Ectodermal cell (in vitro differentiated cells): ENCODE measurements at regions not wholly inside any gene's neighbourhood (a gene's known extent, or its start where the extent isn't known, plus 50 kb on each side); places are given as distances from the start of the nearest gene placed in this dataset.

Experiments used
- H3K27ac ChIP-seq: 2 replicates; pipeline ENCODE4 v1.7.0; 2013; ENCODE audit warnings: mild to moderate bottlenecking, low read depth, low read length; ENCODE audit not compliant: insufficient read depth, poor library complexity, severe bottlenecking
- H3K27me3 ChIP-seq: 2 replicates; pipeline ENCODE4 v1.7.0; 2013; ENCODE audit warnings: mild to moderate bottlenecking, low read length; ENCODE audit not compliant: insufficient read depth, control insufficient read depth, poor library complexity, severe bottlenecking
- H3K36me3 ChIP-seq: one replicate; pipeline ENCODE4 v1.7.0; 2013; ENCODE audit warnings: low read length; ENCODE audit not compliant: control insufficient read depth, insufficient read depth
- H3K4me1 ChIP-seq: one replicate; pipeline ENCODE4 v1.7.0; 2013; ENCODE audit warnings: low read length; ENCODE audit not compliant: control insufficient read depth, insufficient read depth
- H3K4me3 ChIP-seq: 2 replicates; pipeline ENCODE4 v1.7.0; 2013; ENCODE audit warnings: low read depth, low read length, control low read depth; ENCODE audit not compliant: insufficient read depth
- H3K9me3 ChIP-seq: 2 replicates; pipeline ENCODE4 v1.7.0; 2013; ENCODE audit warnings: mild to moderate bottlenecking, low read length, moderate library complexity; ENCODE audit not compliant: control insufficient read depth
- WGBS, 2 experiments: methylation state at CpG; one replicate each; pipeline ENCODE4 v1.1.7; 2013; ENCODE audit warnings: missing lambda C conversion rate in 2 of 2; 5-methylcytosine and 5-hydroxymethylcytosine counted together

- Histone ChIP-seq H3K36me3 (no peaks in the 10 kb centered on the region), H3K4me3 (no peak overlapping the region), H3K4me1 (peaks cover 6% of the 10 kb centered on the region), H3K27ac (no peak overlapping the region), H3K9me3 (no peaks in the 10 kb centered on the region), H3K27me3 (no peaks in the 10 kb centered on the region)
- WGBS, 2 experiments, result 54 to 59% methylated on average over 10 of the region's 10 CpGs
These were observed 286.5 kb downstream of the FOXO1 start for GRCh38 chr13:40379794-40380578.

- H3K36me3 ChIP-seq, result no peaks in the 10 kb centered on the region
- no peaks in the 10 kb centered on the region for H3K27me3 ChIP-seq
- no peak overlapping the region for H3K4me3 ChIP-seq
- peaks cover 6% of the 10 kb centered on the region for H3K4me1 ChIP-seq
- 93 to 95% methylated on average over 27 of the region's 27 CpGs for WGBS, 2 experiments
- H3K27ac ChIP-seq, result no peak overlapping the region
- no peaks in the 10 kb centered on the region for H3K9me3 ChIP-seq
These were observed 284.3 kb downstream of the FOXO1 start for GRCh38 chr13:40381935-40382764.

- Histone ChIP-seq H3K27me3 (no peaks in the 10 kb centered on the region), H3K27ac (no peak overlapping the region), H3K4me1 (peaks cover 6% of the 10 kb centered on the region), H3K4me3 (no peak overlapping the region), H3K9me3 (no peaks in the 10 kb centered on the region), H3K36me3 (no peaks in the 10 kb centered on the region)
- WGBS, 2 experiments, result 79 to 80% methylated on average over 7 of the region's 7 CpGs
These were observed 283.3 kb downstream of the FOXO1 start for GRCh38 chr13:40383132-40383531.

GRCh38 chr13:40383885-40384284 lies 282.6 kb downstream of the FOXO1 start:
- no peak overlapping the region for H3K27ac ChIP-seq
- no peaks in the 10 kb centered on the region for H3K9me3 ChIP-seq
- no peaks in the 10 kb centered on the region for H3K36me3 ChIP-seq
- WGBS, 2 experiments, result 87 to 89% methylated on average over 4 of the region's 4 CpGs
- no peaks in the 10 kb centered on the region for H3K27me3 ChIP-seq
- H3K4me1 ChIP-seq, result peaks cover 8% of the 10 kb centered on the region
- H3K4me3 ChIP-seq, result no peak overlapping the region

GRCh38 chr13:40384976-40385857 lies 281.2 kb downstream of the FOXO1 start:
- WGBS, 2 experiments, result 93 to 96% methylated on average over 6 of the region's 6 CpGs
- H3K27ac ChIP-seq, result no peak overlapping the region
- H3K27me3 ChIP-seq, result no peaks in the 10 kb centered on the region
- H3K4me1 ChIP-seq, result peaks cover 22% of the 10 kb centered on the region
- H3K4me3 ChIP-seq, result no peak overlapping the region
- no peaks in the 10 kb centered on the region for H3K36me3 ChIP-seq
- H3K9me3 ChIP-seq, result no peaks in the 10 kb centered on the region

GRCh38 chr13:40385858-40386180 lies 280.6 kb downstream of the FOXO1 start:
- Histone ChIP-seq H3K9me3 (no peaks in the 10 kb centered on the region), H3K4me3 (no peak overlapping the region), H3K27me3 (no peaks in the 10 kb centered on the region), H3K27ac (no peak overlapping the region), H3K4me1 (peaks cover 28% of the 10 kb centered on the region), H3K36me3 (no peaks in the 10 kb centered on the region)
- 94 to 96% methylated on average over 2 to 4 of the region's 4 CpGs for WGBS, 2 experiments

GRCh38 chr13:40386586-40386985 lies 279.9 kb downstream of the FOXO1 start:
- Histone ChIP-seq H3K9me3 (no peaks in the 10 kb centered on the region), H3K4me3 (no peak overlapping the region), H3K27me3 (no peaks in the 10 kb centered on the region), H3K27ac (no peak overlapping the region), H3K4me1 (peaks cover 35% of the 10 kb centered on the region), H3K36me3 (no peaks in the 10 kb centered on the region)
- WGBS, 2 experiments, result 91 to 94% methylated on average over 4 of the region's 4 CpGs

GRCh38 chr13:40387775-40388174 lies 278.7 kb downstream of the FOXO1 start:
- Histone ChIP-seq H3K27me3 (no peaks in the 10 kb centered on the region), H3K9me3 (no peaks in the 10 kb centered on the region), H3K27ac (no peak overlapping the region), H3K4me3 (no peak overlapping the region), H3K4me1 (peaks cover 40% of the 10 kb centered on the region), H3K36me3 (no peaks in the 10 kb centered on the region)
- WGBS, 2 experiments, result 93% methylated on average over 6 of the region's 6 CpGs

GRCh38 chr13:40388617-40389016 lies 277.8 kb downstream of the FOXO1 start:
- no peaks in the 10 kb centered on the region for H3K9me3 ChIP-seq
- no peaks in the 10 kb centered on the region for H3K36me3 ChIP-seq
- WGBS, 2 experiments, result 95 to 96% methylated on average over 11 of the region's 11 CpGs
- H3K4me1 ChIP-seq, result peaks cover 34% of the 10 kb centered on the region
- H3K27me3 ChIP-seq, result no peaks in the 10 kb centered on the region
- H3K27ac ChIP-seq, result no peak overlapping the region
- H3K4me3 ChIP-seq, result no peak overlapping the region
